ENCODE measurements at regions not wholly inside any gene's neighbourhood (a gene's known extent, or its start where the extent isn't known, plus 50 kb on each side); places are given as distances from the start of the nearest gene placed in this dataset.

DNA sequence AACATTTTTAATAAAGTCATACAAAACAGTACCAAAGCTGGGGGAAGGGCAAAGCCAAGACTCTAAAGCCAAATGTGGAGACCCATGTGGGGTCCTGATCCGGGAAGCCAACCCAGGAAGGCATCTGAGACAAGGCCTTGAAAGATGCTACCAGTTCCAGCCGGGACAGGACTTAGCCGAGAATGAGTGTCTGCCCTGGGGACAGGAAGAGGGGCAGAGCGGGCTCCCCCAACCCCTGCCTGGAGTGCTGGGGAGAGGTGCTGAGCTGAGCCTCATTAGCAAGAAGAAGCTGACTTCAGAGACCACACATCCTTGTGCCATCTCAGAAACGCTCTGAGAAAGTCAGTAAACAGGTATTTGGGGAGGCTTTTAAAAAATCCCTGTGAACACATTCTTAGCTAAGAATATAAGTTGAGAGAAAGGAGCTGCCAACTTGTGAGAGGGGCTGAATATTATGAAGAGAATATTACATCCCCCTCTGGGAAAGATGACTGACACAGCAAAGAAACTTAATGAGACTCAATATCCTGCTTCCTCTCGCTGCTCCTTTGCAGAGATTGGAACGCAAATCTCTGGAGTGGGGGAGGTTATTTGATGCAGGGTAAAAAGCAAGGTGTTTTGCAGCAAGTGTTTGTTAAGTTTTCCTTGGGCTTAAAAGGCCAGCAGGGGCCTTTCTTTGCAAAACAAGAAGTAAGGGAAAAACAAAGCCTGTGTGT lies 103.3 kb upstream of the KCND3 start:
- no peak for DNase-seq (ENCODE audit: low read depth)
- no peak for TF ChIP-seq CTCF (conservative IDR thresholded peaks at IDR 0.05; ENCODE audit: low read depth, low read length)
- no peak overlapping the region for H3K4me3 ChIP-seq (ENCODE audit: low read depth, low read length)

DNA sequence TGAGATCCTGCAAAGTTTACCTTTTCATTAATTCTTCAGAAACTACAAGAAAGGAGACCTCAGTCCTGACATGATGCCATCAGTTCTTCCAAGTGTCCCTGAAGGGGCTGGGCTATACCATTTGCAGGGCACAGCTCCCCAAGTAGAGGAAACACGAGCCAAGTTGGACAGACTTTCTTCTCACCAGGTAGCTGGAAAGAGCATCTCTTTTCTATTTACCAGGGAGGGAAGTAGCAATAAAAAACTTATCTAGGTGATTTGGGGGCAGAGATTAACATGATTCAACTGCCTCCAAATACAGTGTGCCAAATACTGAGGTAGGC lies 103.9 kb upstream of the KCND3 start:
- no peak for TF ChIP-seq CTCF (conservative IDR thresholded peaks at IDR 0.05; ENCODE audit: low read depth, low read length)

DNA sequence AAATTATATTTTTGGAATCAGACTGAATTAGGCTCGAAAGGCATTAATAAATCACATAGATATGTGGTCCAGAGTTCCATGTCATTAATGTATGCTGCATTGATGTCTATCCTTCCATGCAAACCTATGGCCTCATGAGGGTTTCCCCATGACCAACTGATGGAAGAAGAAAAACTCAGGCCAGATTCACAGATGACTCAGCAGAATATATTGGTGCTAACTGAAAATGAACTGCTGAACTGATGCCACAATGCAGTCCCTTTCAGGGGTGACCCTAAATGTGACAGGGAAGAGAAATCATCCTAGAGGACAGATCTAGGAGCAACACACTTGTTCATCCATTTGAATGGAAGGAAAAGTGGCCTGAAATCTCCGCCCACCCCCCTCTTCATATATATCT lies 110.5 kb upstream of the KCND3 start:
- no peak overlapping the region for H3K4me3 ChIP-seq (ENCODE audit: low read depth, low read length)
- TF ChIP-seq CTCF (conservative IDR thresholded peaks at IDR 0.05; ENCODE audit: low read depth, low read length): no peak
- no peak for DNase-seq (ENCODE audit: low read depth)

More for the DNA sequence above, 103.9 kb upstream of the KCND3 start:
- H3K4me3 ChIP-seq (ENCODE audit: low read depth, low read length): no peak overlapping the region
- DNase-seq (ENCODE audit: low read depth): no peak

- no peak for DNase-seq (ENCODE audit: low read depth)
- H3K4me3 ChIP-seq (ENCODE audit: low read depth, low read length): no peak overlapping the region
- TF ChIP-seq CTCF (conservative IDR thresholded peaks at IDR 0.05; ENCODE audit: low read depth, low read length): no peak
Observed at GRCh38 chr1:112105557-112105956, 116.1 kb upstream of the KCND3 start.

DNA sequence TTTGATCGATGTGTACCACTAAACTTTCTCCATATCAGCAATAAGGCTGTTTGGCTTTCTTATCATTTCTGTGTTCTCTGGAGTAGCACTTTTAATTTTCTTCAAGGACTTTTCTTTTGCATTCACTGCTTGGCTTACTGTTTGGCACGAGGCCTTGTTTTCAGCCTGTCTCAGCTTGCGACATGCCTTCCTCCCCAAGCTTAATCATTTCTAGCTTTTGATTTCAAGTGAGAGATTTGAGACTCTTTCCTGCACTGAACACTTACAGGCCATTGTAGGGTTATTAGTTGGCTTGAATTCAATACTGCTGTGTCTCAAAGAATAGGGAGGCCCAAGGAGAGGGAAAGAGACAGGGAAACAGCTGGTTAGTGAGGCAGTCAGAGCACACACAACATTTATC lies 120.6 kb upstream of the KCND3 start:
- no peak for TF ChIP-seq CTCF (conservative IDR thresholded peaks at IDR 0.05; ENCODE audit: low read depth, low read length)
- H3K4me3 ChIP-seq (ENCODE audit: low read depth, low read length): no peak overlapping the region
- DNase-seq (ENCODE audit: low read depth): no peak

DNA sequence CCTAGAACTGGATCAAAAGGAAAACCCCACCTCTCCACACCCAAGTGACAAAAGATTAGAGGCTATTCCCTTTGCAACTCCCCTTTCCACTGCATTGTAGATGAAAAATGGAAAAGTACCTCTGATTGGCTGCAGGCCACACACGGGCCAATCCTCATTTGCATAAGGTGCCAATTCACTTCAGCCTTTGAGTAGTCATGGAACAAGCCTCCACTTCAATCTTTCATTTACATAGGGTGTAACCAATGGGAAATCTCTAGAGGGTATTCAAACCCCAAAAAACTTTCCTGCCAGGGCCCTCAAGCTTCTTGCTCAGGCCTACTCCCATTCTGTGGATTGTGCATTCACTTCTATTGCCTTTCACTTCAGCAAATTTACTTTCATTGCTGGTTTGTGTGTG lies 122.3 kb upstream of the KCND3 start:
- no peak overlapping the region for H3K4me3 ChIP-seq (ENCODE audit: low read depth, low read length)
- no peak for DNase-seq (ENCODE audit: low read depth)
- TF ChIP-seq CTCF (conservative IDR thresholded peaks at IDR 0.05; ENCODE audit: low read depth, low read length): no peak

DNA sequence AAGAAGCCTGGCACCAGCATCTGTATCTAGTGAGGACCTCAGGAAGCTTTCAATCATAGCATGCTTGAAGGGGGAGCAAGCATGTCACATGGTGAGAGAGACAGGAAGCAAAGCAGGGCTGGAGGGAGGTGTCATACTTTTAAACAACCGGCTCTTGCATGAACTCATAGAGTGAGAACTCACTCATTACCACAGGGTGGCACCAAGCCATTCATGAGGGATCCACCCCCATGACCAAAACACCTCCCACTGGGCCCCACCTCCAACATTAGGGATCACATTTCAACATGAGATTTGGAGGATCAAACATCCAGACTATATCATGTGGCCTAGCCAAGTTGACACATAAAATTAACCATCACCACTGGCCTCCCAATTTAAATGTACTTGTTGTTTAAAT lies 125.1 kb upstream of the KCND3 start:
- no peak for DNase-seq (ENCODE audit: low read depth)
- no peak for TF ChIP-seq CTCF (conservative IDR thresholded peaks at IDR 0.05; ENCODE audit: low read depth, low read length)
- H3K4me3 ChIP-seq (ENCODE audit: low read depth, low read length): no peak overlapping the region
